Hypothalamus (tissue), 51 donors: ENCODE measurements at regions not wholly inside any gene's neighbourhood (a gene's known extent, or its start where the extent isn't known, plus 50 kb on each side); places are given as distances from the start of the nearest gene placed in this dataset.

Experiments
- DNase-seq, 51 donors: peaks; one replicate each; lab custom pipeline; 2025; lab: John Stamatoyannopoulos, UW

GRCh38 chr18:57202881-57203280 is 56.0 kb downstream of the BOD1L2 start:
- DNase-seq: no peak

- DNase-seq: peak in 2 of 51 donors; percentile 2 to 52
These were observed 58.8 kb downstream of the BOD1L2 start for GRCh38 chr18:57205641-57206040.

GRCh38 chr18:57207124-57207916 is 60.4 kb downstream of the BOD1L2 start:
- DNase-seq: no peak

- no peak for DNase-seq
These were observed 61.2 kb downstream of the BOD1L2 start for GRCh38 chr18:57208047-57208446.

GRCh38 chr18:57209713-57210106 is 62.8 kb downstream of the BOD1L2 start:
- no peak for DNase-seq

GRCh38 chr18:57210107-57210715 is 63.3 kb downstream of the BOD1L2 start:
- peak in 7 of 51 donors; percentile 3 to 61 (median 17) for DNase-seq

- DNase-seq: no peak
These were observed 64.0 kb downstream of the BOD1L2 start for GRCh38 chr18:57210716-57211411.

- DNase-seq: no peak
These were observed 64.5 kb downstream of the BOD1L2 start for GRCh38 chr18:57211412-57211750.

- no peak for DNase-seq
These were observed 64.9 kb downstream of the BOD1L2 start for GRCh38 chr18:57211776-57212175.

GRCh38 chr18:57212678-57213077 is 65.8 kb downstream of the BOD1L2 start:
- DNase-seq: no peak

- no peak for DNase-seq
These were observed 68.1 kb downstream of the BOD1L2 start for GRCh38 chr18:57214976-57215375.

- DNase-seq: no peak
These were observed 71.4 kb downstream of the BOD1L2 start for GRCh38 chr18:57218281-57218680.

- DNase-seq: no peak
These were observed 73.1 kb downstream of the BOD1L2 start for GRCh38 chr18:57219964-57220363.

GRCh38 chr18:57220480-57220879 is 73.6 kb downstream of the BOD1L2 start:
- DNase-seq: no peak

- no peak for DNase-seq
These were observed 74.1 kb downstream of the BOD1L2 start for GRCh38 chr18:57220930-57221483.

- no peak for DNase-seq
These were observed 76.4 kb downstream of the BOD1L2 start for GRCh38 chr18:57223144-57223870.

- DNase-seq: no peak
These were observed 84.1 kb downstream of the BOD1L2 start for GRCh38 chr18:57230861-57231585.

- DNase-seq: peak in 16 of 51 donors; percentile 5 to 65 (median 28)
These were observed 85.0 kb downstream of the BOD1L2 start for GRCh38 chr18:57231864-57232263.

GRCh38 chr18:57234346-57234745 is 87.5 kb downstream of the BOD1L2 start:
- no peak for DNase-seq

- no peak for DNase-seq
These were observed 95.0 kb downstream of the BOD1L2 start for GRCh38 chr18:57241869-57242268.
